ENCODE measurements at regions not wholly inside any gene's neighbourhood (a gene's known extent, or its start where the extent isn't known, plus 50 kb on each side); places are given as distances from the start of the nearest gene placed in this dataset.

- TF ChIP-seq CTCF (IDR thresholded peaks at IDR 0.05; ENCODE audit: low read length) (no peak), EZH2phosphoT487 (IDR thresholded peaks at IDR 0.05; ENCODE audit: low read length) (no peak)
These were observed 50.5 kb upstream of the ATF3 start for GRCh38 chr1:212557739-212558692.
